ENCODE measurements at regions not wholly inside any gene's neighbourhood (a gene's known extent, or its start where the extent isn't known, plus 50 kb on each side); places are given as distances from the start of the nearest gene placed in this dataset.

DNA sequence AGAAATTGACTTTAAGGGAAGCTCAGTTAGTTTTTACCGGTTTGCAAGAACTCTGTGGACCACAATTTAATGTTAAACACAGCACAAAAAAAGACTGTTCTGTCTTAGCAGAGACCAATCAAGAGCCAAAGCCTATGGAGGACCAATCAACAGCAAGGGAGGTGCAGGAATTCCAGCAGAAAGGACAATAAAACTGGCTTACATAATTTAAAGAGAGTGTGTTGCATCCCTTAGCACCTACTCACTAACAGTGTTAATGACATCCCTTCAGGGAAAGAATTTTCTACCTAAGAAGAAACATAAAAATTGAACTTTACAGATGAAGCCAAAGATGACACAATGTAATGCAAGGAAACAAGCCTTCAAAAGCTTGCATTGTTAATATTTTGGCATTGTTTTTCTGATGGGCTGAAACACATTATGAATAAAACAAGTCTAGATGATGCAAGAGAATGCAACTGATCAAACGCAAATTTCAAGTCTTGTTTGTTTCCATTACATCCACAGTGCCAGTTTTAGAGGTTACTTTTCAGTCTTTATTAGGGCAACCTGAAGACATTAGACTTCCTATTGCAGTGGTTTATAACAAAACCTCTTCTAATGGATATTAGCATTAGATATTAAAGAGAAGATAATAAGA, 111.3 kb upstream of the FST start:
- no peaks in the 10 kb centered on the region for H3K27me3 ChIP-seq
- H3K4me1 ChIP-seq: no peaks in the 10 kb centered on the region
- no peaks in the 10 kb centered on the region for H3K36me3 ChIP-seq
- intact Hi-C loops (cut with DNase I; ENCODE audit: low total_unique reads): no loop called here
- no peak overlapping the region for H3K27ac ChIP-seq
- no peaks in the 10 kb centered on the region for H3K9me3 ChIP-seq
- no peak overlapping the region for H3K4me3 ChIP-seq
- TF ChIP-seq CTCF (IDR thresholded peaks at IDR 0.05): no peak
- no peak for DNase-seq

- Histone ChIP-seq H3K27me3 (no peaks in the 10 kb centered on the region), H3K36me3 (no peaks in the 10 kb centered on the region)
- intact Hi-C loops (cut with DNase I; ENCODE audit: low total_unique reads): no loop called here
Measured at GRCh38 chr5:53369681-53370080, 110.7 kb upstream of the FST start.

GRCh38 chr5:53373451-53374158, 106.8 kb upstream of the FST start:
- H3K4me1 ChIP-seq: no peaks in the 10 kb centered on the region
- H3K9me3 ChIP-seq: no peaks in the 10 kb centered on the region
- intact Hi-C loops (cut with DNase I; ENCODE audit: low total_unique reads): no loop called here
- DNase-seq: no peak
- no peak for TF ChIP-seq CTCF (IDR thresholded peaks at IDR 0.05)
- H3K27ac ChIP-seq: no peak overlapping the region
- no peaks in the 10 kb centered on the region for H3K36me3 ChIP-seq
- H3K4me3 ChIP-seq: no peak overlapping the region
- H3K27me3 ChIP-seq: no peaks in the 10 kb centered on the region

More at GRCh38 chr5:53369681-53370080, 110.7 kb upstream of the FST start:
- DNase-seq: no peak
- no peak overlapping the region for H3K4me3 ChIP-seq
- H3K9me3 ChIP-seq: no peaks in the 10 kb centered on the region
- H3K27ac ChIP-seq: no peak overlapping the region
- no peaks in the 10 kb centered on the region for H3K4me1 ChIP-seq
- TF ChIP-seq CTCF (IDR thresholded peaks at IDR 0.05): no peak

DNA sequence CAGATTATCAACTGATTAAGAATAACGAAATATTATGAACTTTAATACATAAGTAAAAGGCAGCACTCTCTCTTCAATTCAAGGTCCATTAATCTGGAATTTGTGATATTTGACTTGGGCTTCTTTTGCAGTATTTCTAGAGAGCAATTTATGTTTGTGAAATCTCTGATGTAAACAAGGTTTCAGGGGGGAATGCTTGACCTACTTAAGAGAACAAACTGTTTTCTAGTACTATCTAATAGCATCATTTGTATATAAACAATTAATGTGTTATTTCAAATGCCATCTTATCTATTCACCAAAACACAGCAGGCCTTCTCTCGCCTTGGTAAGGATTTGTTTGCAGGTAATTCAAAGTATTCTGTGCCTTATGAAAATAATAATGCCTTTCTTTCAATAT, 103.6 kb upstream of the FST start:
- intact Hi-C loops (cut with DNase I; ENCODE audit: low total_unique reads): no loop called here
- no peaks in the 10 kb centered on the region for H3K9me3 ChIP-seq
- no peaks in the 10 kb centered on the region for H3K27me3 ChIP-seq
- no peak for TF ChIP-seq CTCF (IDR thresholded peaks at IDR 0.05)
- H3K36me3 ChIP-seq: no peaks in the 10 kb centered on the region
- no peaks in the 10 kb centered on the region for H3K4me1 ChIP-seq
- H3K27ac ChIP-seq: no peak overlapping the region
- no peak overlapping the region for H3K4me3 ChIP-seq
- no peak for DNase-seq

- Histone ChIP-seq H3K27ac (no peak overlapping the region), H3K4me1 (no peaks in the 10 kb centered on the region), H3K4me3 (no peak overlapping the region), H3K36me3 (no peaks in the 10 kb centered on the region), H3K27me3 (no peaks in the 10 kb centered on the region), H3K9me3 (no peaks in the 10 kb centered on the region)
- no peak for DNase-seq
- intact Hi-C loops (cut with DNase I; ENCODE audit: low total_unique reads): no loop called here
- no peak for TF ChIP-seq CTCF (IDR thresholded peaks at IDR 0.05)
Measured at GRCh38 chr5:53378190-53378589, 102.2 kb upstream of the FST start.

All from tibial artery (tissue), 4 donors.